22Rv1 (cell line): ENCODE measurements at regions not wholly inside any gene's neighbourhood (a gene's known extent, or its start where the extent isn't known, plus 50 kb on each side); places are given as distances from the start of the nearest gene placed in this dataset.

Experiments
- H3K27ac ChIP-seq: fragments of 450-650 bp; 2 replicates; pipeline ENCODE4 v1.5.1; 2017
- CTCF ChIP-seq: fragments of 450-650 bp; IDR thresholded peaks from 2 replicates; pipeline ENCODE4 v1.5.1; 2017; ENCODE audit warnings: mild to moderate bottlenecking
- ZFX ChIP-seq: fragments of 450-650 bp; IDR thresholded peaks from 2 replicates; pipeline ENCODE4 v1.6.1; 2017; ENCODE audit warnings: antibody characterized with exemption, borderline replicate concordance

- no peak overlapping the region for H3K27ac ChIP-seq
- TF ChIP-seq CTCF (no peak), ZFX (no peak)
These were observed 233.8 kb upstream of the PRR20A start for GRCh38 chr13:56906909-56907308.

- TF ChIP-seq CTCF, result no peak
- TF ChIP-seq ZFX, result no peak
- H3K27ac ChIP-seq, result no peak overlapping the region
These were observed 233.0 kb upstream of the PRR20A start for GRCh38 chr13:56907766-56908165.

DNA sequence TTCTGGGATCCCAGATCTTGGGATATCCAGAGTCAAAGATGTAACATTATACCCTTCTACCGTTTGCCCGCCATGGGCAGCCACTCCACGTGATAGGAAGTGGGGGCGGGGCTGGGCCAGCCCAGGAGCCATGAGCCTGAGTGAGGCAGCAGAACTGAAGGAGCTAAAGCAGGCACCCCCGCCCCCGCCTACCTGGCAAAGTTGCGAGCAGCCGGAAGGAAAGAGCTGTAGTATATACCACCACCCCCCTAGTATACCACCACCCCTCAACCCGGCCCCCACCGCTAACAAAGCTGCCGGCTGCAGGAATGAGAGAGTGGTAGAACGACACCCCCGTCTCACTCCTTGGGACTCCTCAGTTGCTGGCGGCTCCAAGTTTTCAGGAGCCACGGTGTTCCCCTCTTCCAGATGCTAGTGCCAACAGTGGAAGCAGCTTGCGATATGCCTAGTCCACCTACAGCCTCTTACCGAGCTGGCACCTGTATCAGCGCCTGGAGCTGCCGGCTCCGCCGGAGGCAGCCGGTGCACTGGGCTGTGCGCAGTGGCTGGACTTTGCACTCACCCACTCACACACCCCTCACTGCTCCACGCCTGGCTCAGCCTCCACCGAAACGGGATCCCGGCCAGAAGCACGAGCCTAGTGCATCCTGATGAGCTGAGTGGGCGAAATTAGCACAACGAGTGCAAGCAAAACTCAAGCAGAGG lies 230.7 kb upstream of the PRR20A start:
- H3K27ac ChIP-seq, result no peak overlapping the region
- no peak for TF ChIP-seq CTCF
- no peak for TF ChIP-seq ZFX

DNA sequence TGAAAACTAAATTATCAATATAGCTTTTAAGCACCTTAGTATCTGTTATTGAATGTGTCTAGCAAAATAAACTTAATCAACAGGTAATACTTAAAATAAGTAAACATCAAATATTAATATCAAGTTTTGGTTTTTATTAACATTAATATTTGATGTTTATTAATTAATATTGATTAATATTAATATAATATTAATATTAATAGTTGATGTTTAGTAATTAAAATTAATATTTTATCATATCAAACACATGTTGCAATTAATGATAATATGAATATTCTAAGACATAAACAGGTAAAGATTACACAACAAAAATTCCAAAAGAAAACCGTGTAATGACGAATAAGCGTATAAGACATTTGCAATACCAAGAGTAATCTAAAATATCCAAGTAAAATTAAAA lies 222.8 kb upstream of the PRR20A start:
- TF ChIP-seq CTCF (no peak), ZFX (no peak)
- no peak overlapping the region for H3K27ac ChIP-seq

GRCh38 chr13:56923626-56924140 lies 217.0 kb upstream of the PRR20A start:
- TF ChIP-seq CTCF, result no peak
- TF ChIP-seq ZFX, result no peak
- H3K27ac ChIP-seq, result no peak overlapping the region

DNA sequence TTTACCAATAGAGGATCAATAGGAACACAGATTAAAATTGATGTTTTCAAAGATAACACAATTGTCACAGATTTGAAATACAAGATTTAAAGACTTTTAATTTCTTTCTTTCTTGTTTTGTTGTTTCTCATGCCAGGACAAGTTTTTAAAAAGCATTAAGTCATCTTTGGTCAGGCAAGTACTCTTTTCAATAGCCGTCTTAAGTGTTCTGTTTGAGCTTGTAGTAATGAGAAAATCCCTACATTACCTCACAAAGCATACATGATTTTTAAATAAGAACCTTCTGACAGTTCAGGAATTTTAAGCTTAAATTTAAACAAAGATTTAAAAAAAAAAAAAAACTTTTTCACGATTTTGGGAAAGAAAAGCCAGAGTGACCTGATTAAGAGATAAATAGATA lies 216.3 kb upstream of the PRR20A start:
- H3K27ac ChIP-seq, result no peak overlapping the region
- TF ChIP-seq ZFX, result no peak
- no peak for TF ChIP-seq CTCF

DNA sequence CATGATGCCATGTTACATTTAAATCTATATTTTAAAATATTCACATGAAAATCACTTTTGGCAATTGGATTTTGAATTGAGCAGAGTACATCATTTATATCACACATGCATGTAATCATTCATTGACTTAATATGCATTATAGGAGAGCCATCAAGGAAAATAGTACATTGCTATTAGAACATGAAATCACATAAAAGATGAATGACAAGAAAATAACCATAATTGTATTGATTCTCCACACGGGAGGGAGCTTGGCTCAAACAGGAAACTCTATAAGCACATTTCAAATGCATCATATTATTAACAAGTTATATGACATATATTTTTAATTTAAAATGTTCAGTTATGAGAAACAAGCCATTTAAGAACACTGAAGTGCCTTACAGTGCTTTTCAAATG lies 208.6 kb upstream of the PRR20A start:
- no peak overlapping the region for H3K27ac ChIP-seq
- no peak for TF ChIP-seq CTCF
- TF ChIP-seq ZFX, result no peak
